ENCODE measurements at regions not wholly inside any gene's neighbourhood (a gene's known extent, or its start where the extent isn't known, plus 50 kb on each side); places are given as distances from the start of the nearest gene placed in this dataset.

DNA sequence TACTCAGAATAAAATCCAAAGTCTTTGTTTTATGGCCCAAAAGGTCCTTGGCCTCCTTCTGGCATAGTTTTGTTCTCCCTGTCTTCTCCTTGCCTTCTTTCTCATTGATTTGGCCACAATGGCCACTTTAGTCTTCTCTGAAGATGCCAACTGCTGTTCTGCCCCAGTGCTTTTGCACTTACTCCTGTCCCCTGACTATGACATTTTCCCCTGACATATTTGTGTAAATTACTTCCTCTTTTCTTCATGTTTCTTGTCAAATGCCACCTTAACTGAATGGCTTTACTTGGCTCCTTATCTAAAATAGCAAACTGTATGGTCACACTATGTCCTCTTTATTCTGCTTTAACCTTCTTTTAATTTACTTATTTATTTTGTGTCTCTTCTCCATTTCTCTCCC, 484.7 kb upstream of the ARRDC3 start:
- TF ChIP-seq, protein P1, sequence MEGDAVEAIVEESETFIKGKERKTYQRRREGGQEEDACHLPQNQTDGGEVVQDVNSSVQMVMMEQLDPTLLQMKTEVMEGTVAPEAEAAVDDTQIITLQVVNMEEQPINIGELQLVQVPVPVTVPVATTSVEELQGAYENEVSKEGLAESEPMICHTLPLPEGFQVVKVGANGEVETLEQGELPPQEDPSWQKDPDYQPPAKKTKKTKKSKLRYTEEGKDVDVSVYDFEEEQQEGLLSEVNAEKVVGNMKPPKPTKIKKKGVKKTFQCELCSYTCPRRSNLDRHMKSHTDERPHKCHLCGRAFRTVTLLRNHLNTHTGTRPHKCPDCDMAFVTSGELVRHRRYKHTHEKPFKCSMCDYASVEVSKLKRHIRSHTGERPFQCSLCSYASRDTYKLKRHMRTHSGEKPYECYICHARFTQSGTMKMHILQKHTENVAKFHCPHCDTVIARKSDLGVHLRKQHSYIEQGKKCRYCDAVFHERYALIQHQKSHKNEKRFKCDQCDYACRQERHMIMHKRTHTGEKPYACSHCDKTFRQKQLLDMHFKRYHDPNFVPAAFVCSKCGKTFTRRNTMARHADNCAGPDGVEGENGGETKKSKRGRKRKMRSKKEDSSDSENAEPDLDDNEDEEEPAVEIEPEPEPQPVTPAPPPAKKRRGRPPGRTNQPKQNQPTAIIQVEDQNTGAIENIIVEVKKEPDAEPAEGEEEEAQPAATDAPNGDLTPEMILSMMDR (IDR thresholded peaks at IDR 0.05 in 4 of 5, conservative IDR thresholded peaks at IDR 0.05 in 1 of 5): no peak
- TF ChIP-seq POLR2A (IDR thresholded peaks at IDR 0.05): no peak
